ENCODE measurements at regions not wholly inside any gene's neighbourhood (a gene's known extent, or its start where the extent isn't known, plus 50 kb on each side); places are given as distances from the start of the nearest gene placed in this dataset.

DNA sequence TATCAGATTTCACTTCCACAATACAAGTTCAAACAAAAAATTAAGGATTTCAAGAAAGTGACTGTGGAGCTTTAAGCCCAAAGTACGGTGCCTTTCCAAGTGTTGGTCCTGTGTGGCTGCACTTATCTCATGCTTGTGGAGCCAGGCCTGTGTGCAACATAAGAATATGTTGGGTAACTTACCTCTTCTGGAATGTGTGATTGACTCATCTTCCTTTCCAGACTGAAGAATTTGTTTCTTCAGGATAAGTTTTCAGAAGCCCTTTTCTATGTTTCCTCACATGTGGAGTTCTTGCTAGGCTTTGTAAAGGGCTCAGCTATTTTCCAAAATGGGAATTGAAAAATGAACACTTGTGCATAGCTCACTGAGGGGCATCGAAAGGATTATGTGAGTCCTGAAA is 485.1 kb upstream of the PAPPA start:
- peak in 1 of 2 experiments; percentile 51 for DNase-seq (ENCODE audit: low read depth in 1 of 2, low spot score in 1 of 2)
- peaks cover 3% of the 10 kb centered on the region; the same call in 1 of the 3 replicates for H3K9me3 ChIP-seq
- no peak for ATAC-seq
- H3K4me2 ChIP-seq: peak overlapping the region; percentile 21
- WGBS (ENCODE audit: missing lambda C conversion rate): 87% methylated on average over 2 of the region's 2 CpGs
- no peak overlapping the region for H3K4me3 ChIP-seq
- peak overlapping the region; percentile 91 to 98 for H3K27ac ChIP-seq
- TF ChIP-seq, protein P1, sequence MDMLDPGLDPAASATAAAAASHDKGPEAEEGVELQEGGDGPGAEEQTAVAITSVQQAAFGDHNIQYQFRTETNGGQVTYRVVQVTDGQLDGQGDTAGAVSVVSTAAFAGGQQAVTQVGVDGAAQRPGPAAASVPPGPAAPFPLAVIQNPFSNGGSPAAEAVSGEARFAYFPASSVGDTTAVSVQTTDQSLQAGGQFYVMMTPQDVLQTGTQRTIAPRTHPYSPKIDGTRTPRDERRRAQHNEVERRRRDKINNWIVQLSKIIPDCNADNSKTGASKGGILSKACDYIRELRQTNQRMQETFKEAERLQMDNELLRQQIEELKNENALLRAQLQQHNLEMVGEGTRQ (IDR thresholded peaks at IDR 0.05): no peak
- TF ChIP-seq, protein P2, sequence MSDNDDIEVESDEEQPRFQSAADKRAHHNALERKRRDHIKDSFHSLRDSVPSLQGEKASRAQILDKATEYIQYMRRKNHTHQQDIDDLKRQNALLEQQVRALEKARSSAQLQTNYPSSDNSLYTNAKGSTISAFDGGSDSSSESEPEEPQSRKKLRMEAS (IDR thresholded peaks at IDR 0.05): no peak
- TF ChIP-seq GATA3 (IDR thresholded peaks at IDR 0.05; ENCODE audit: borderline replicate concordance): no peak
- TF ChIP-seq CBX2 (IDR thresholded peaks at IDR 0.05; ENCODE audit: borderline replicate concordance, low read depth): no peak
- TF ChIP-seq TFCP2L1 (CRISPR knock-in tag; IDR thresholded peaks at IDR 0.05): no peak
- TF ChIP-seq, protein P3, sequence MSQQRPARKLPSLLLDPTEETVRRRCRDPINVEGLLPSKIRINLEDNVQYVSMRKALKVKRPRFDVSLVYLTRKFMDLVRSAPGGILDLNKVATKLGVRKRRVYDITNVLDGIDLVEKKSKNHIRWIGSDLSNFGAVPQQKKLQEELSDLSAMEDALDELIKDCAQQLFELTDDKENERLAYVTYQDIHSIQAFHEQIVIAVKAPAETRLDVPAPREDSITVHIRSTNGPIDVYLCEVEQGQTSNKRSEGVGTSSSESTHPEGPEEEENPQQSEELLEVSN (IDR thresholded peaks at IDR 0.05; ENCODE audit: borderline replicate concordance, low read depth): no peak
- TF ChIP-seq, protein P4, sequence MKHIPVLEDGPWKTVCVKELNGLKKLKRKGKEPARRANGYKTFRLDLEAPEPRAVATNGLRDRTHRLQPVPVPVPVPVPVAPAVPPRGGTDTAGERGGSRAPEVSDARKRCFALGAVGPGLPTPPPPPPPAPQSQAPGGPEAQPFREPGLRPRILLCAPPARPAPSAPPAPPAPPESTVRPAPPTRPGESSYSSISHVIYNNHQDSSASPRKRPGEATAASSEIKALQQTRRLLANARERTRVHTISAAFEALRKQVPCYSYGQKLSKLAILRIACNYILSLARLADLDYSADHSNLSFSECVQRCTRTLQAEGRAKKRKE (CRISPR knock-in tag; IDR thresholded peaks at IDR 0.05; ENCODE audit: low read depth): no peak
- no peak for TF ChIP-seq SMC3 (IDR thresholded peaks at IDR 0.05)
- no peak for TF ChIP-seq KDM5A (IDR thresholded peaks at IDR 0.05)
- no peak for TF ChIP-seq RNF2 (IDR thresholded peaks at IDR 0.05; ENCODE audit: borderline replicate concordance, low read depth)
- no peak for TF ChIP-seq CHD4 (IDR thresholded peaks at IDR 0.05; ENCODE audit: borderline replicate concordance)
- no peak for TF ChIP-seq MYC (IDR thresholded peaks at IDR 0.05; ENCODE audit: borderline replicate concordance, low read length)
- no peak for TF ChIP-seq POLR2AphosphoS2 (conservative IDR thresholded peaks at IDR 0.05; ENCODE audit: low read length)
- TF ChIP-seq CBX8 (IDR thresholded peaks at IDR 0.05): no peak
- TF ChIP-seq HDAC2 (IDR thresholded peaks at IDR 0.05): no peak
- peak; percentile 22; the same call in 1 of the 2 replicates for TF ChIP-seq JUNB (IDR thresholded peaks at IDR 0.05)
- peak in 1 of 2 experiments; percentile 15; a peak in 1 of 5 replicates for TF ChIP-seq EP300 (IDR thresholded peaks at IDR 0.05)
- no peak for TF ChIP-seq CHD2 (IDR thresholded peaks at IDR 0.05; ENCODE audit: low read length, partially characterized antibody)
- TF ChIP-seq ZSCAN20 (CRISPR knock-in tag; IDR thresholded peaks at IDR 0.05): no peak
- peak; percentile 47 to 67; a peak in 2 of 4 replicates for TF ChIP-seq CEBPB (IDR thresholded peaks at IDR 0.05)
- TF ChIP-seq EHMT2 (IDR thresholded peaks at IDR 0.05; ENCODE audit: low read depth): no peak
- TF ChIP-seq ZC3H11A (IDR thresholded peaks at IDR 0.05): no peak
- TF ChIP-seq NFE2L2 (conservative IDR thresholded peaks at IDR 0.05; ENCODE audit: low read length): no peak
- TF ChIP-seq FOSL2 (IDR thresholded peaks at IDR 0.05): 0 out of 2 replicates have a peak, but pooled peaks have one; percentile 11
- peak; percentile 58 for TF ChIP-seq FOSL2 (CRISPR knock-in tag; IDR thresholded peaks at IDR 0.05)
- TF ChIP-seq HES2 (IDR thresholded peaks at IDR 0.05): peak; percentile 69; the same call in 1 of the 2 replicates
- TF ChIP-seq HEYL (CRISPR knock-in tag; IDR thresholded peaks at IDR 0.05): no peak
- TF ChIP-seq PHF8 (IDR thresholded peaks at IDR 0.05; ENCODE audit: borderline replicate concordance, low read depth): no peak
- no peak for TF ChIP-seq KDM1A (IDR thresholded peaks at IDR 0.05; ENCODE audit: low read depth)
- TF ChIP-seq HOXA7 (CRISPR knock-in tag; IDR thresholded peaks at IDR 0.05): no peak
- POLR2A ChIA-PET: interaction anchor here (0.8 to 1.1 kb wide), 2 partner anchors 53 to 276 kb away, joined by 3 read pairs; no protein-coding TSS in a partner anchor
- CTCF ChIA-PET: interaction anchor here (1.1 to 3.5 kb wide), 3 partner anchors 64 to 78 kb away, joined by 3 to 26 read pairs (median 4); no protein-coding TSS in a partner anchor
- peaks cover 45% of the 10 kb centered on the region for H3K4me1 ChIP-seq
- FAIRE-seq: peak; percentile 72
